Myocyte (in vitro differentiated cells): ENCODE measurements at regions not wholly inside any gene's neighbourhood (a gene's known extent, or its start where the extent isn't known, plus 50 kb on each side); places are given as distances from the start of the nearest gene placed in this dataset. TPM values are rescaled to one million over a fixed set of nuclear protein-coding genes. Genes with fewer than 3 reads are reported as not detected.

ENCODE experiments used
- DNase-seq: peaks from one replicate; pipeline ENCODE4 v3.0.0-alpha.2; 2012; ENCODE audit warnings: low read depth
- microRNA counts: library from miRNA; unstranded; fragments of <30 nt; microRNA quantifications from one replicate; lab custom pipeline; 2016
- microRNA-seq: library from miRNA; unstranded; fragments of <30 nt; microRNA quantifications from one replicate; pipeline ENCODE4, GENCODE V29; 2016

GRCh38 chr4:182175788-182176519, 67.2 kb upstream of the TENM3 start:
- DNase-seq = no peak

DNA sequence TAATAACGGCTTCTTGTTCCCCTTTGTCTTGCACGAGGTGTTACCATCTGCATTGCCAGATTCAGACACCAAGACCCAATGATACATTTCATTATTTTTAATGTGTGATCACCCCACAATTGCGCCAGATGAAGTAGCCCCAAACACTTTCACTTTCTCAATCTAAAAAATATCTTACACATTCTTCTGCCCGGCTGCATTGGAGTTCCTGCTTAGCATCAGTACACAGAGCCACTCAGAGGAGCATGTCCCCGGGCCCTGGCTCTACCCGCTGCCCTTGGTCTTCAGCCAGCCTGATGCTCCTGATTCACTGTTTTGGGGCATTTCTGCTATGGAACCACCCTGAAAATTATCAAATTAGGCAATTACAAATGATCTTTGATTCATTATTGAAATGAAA, 66.0 kb upstream of the TENM3 start:
- no peak for DNase-seq

- peak; percentile 18 for DNase-seq
Measured at GRCh38 chr4:182179105-182179504, 64.1 kb upstream of the TENM3 start.

GRCh38 chr4:182179751-182180150, 63.5 kb upstream of the TENM3 start:
- no peak for DNase-seq

GRCh38 chr4:182185491-182185890, 57.7 kb upstream of the TENM3 start:
- DNase-seq = no peak

- no peak for DNase-seq
Measured at GRCh38 chr4:182187674-182188073, 55.5 kb upstream of the TENM3 start.

DNA sequence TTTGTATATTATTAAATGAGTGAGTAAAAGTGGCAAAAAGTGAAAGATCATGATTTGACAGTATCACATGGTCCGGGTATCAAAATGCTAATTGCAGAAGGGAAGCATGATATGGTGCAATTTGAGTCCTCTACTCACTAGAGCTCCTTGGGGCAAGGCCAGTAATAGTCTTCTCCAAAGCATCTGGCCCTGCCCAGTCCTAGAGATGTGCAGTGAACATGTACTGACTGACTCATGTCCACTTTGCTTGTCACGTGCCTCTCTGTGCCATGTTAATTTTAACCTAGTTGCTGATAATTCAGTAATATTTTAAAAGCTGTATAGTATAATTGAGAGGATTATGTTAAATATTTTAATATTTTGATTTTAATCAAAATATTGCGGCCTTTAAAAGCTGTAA, 54.6 kb upstream of the TENM3 start:
- peak; percentile 77 for DNase-seq

DNA sequence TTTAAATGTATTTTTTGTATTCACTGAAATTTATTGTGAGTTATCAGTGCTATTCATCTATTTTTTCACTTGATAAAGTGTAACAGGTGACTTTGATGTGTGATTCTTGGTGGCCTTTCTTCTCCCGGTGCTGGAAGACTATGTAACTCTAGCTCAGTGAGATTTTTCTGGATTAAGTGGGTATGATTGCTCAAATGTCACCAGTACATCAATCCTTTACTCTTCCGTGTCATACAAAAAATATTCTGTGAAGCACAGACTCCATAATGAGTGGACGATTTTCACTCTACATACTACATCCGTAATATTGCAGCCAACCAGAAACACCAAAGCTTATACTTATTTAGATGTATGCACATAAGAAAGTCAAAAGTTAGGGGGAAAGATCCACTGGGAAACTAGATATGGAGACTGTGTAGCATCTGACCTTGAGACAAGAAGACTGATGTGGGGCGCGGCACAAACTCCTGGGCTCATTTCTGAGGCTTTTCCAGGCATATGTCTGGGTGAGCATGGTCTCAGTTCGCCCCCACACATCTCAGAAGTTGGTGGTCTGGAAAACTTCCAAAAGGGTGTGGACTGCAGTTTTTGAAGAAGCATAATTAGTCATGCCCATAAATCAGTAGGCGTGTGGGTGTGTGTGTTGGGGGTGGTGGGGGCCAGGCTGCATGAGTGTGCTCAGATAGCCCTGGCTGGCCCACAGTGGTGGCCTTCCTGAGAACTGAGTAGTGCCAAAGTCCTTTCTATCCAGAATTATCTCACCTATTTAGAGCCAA, 53.9 kb upstream of the TENM3 start:
- peak; percentile 91 for DNase-seq

GRCh38 chr4:182190306-182190705, 52.9 kb upstream of the TENM3 start:
- DNase-seq = no peak

DNA sequence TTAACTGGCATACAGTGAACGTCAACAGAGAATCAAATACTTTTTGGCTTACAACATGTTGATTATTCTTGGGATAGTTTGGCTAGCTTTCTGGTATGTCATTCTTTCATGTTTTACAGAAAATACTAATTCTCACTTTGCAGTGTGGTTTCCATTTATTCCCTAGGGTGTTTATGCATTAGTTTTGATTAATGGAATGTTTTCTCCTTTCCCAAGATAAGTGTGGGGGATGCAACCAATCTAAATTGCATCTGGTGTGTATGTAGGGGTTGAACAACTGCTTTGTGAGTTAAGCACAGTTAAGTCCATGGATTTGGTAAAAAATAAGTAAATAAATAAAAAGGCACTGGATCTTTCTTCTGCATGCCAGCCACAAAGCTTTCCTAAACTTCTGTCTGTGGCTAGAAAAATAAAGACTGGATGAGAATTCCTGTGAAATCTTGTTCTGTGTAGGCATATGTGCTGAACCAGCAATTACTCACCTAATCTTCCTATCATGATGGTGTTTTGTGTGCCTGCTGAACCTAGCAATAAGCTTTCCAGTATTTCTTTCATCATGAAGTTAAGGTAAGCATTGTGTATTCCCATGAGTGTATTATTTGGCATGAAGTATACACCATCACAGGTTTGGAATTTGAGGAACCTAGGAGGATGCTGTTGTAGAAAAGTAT, 50.6 kb upstream of the TENM3 start:
- peak; percentile 62 for DNase-seq

DNA sequence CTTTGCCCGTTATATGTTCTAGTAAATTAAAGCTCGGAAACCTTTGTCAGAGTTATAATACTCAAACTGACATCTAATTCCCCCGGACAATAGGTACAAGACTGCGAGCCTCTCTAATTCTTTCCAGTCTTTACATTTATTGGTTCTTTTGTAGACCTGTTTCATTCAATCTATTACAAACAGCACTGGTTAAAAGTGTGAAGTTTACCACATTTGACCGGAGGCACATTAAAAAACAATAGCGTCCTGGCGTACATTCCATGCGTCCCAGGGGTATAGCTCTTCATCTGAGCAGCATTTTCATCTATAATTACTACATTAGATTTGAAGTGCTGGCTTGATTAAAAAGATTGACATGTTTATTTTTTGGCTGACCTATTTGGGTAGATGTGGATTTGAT, 49.9 kb upstream of the TENM3 start:
- DNase-seq = no peak

MicroRNAs in the stretch of these regions (microRNA counts, 767-probe panel; counts per million panel counts)
- not detected for microRNA hsa-miR-1305 (lab: Ali Mortazavi, UCI)

Small RNA genes lying in the stretch of these regions (microRNA-seq; reads per million reads assigned to microRNA genes)
- 23.1 reads per million, percentile 41 among the genes with 10 or more reads in this experiment for gene MIR1305
